GM12878 (cell line): ENCODE measurements at regions not wholly inside any gene's neighbourhood (a gene's known extent, or its start where the extent isn't known, plus 50 kb on each side); places are given as distances from the start of the nearest gene placed in this dataset.

Source experiments
- ATAC-seq: fragments of 200-7000 bp; cut with Tn5 transposase; 3 replicates; pipeline ENCODE4 v1.9.1; 2020; ENCODE audit warnings: mild to moderate bottlenecking, moderate library complexity
- BruUV-seq: library from RNA; stranded (reverse); fragments of 400-500 nt; replicated peaks from 2 replicates; lab custom pipeline; 2021; lab: Mats Ljungman, UMichigan
- CTCF ChIA-PET: fragments of 300-600 bp; sonication (Branson Sonifier 250); formaldehyde crosslinking; extraction: SDS; loops from one replicate; lab custom pipeline; 2021; ENCODE audit warnings: inconsistent platforms; lab: Yijun Ruan, JAX
- POLR2A ChIA-PET: fragments of 350-600 bp; formaldehyde crosslinking; extraction: SDS; loops from one replicate; lab custom pipeline; 2021; ENCODE audit warnings: inconsistent platforms; lab: Charles Lee
- RAD21 ChIA-PET: fragments of 300-600 bp; sonication (Branson Sonifier 250); formaldehyde crosslinking; loops from one replicate; lab custom pipeline; 2023; ENCODE audit warnings: antibody characterized with exemption; ENCODE audit not compliant: unreplicated experiment; lab: Charles Lee
- SMC1A ChIA-PET: fragments of 300-600 bp; sonication (Branson Sonifier 250); formaldehyde crosslinking; loops from one replicate; lab custom pipeline; 2023; ENCODE audit not compliant: unreplicated experiment, uncharacterized antibody; lab: Charles Lee
- DNase-seq: peaks from one replicate; pipeline ENCODE4 v3.0.0-alpha.2; 2011; ENCODE audit warnings: low read depth, low spot score
- FAIRE-seq: peaks from 3 replicates; lab custom pipeline; 2011; peaks lifted over from hg19 to GRCh38; lab: Jason Lieb, UNC
- H2AFZ ChIP-seq: 2 replicates; pipeline ENCODE4 v1.6.0; 2011; ENCODE audit warnings: low read depth, low read length, control low read depth; ENCODE audit not compliant: control insufficient read depth
- H3K27ac ChIP-seq: 2 replicates; pipeline ENCODE4 v1.5.1; 2011; ENCODE audit warnings: control low read depth; ENCODE audit not compliant: control insufficient read depth, insufficient read depth
- H3K27me3 ChIP-seq, 2 experiments: replicated peaks in 1 of 2; 2 replicates each; pipeline versions ENCODE4 v1.6.0 to v1.6.1; 2011; ENCODE audit warnings: low read length in 1 of 2; ENCODE audit not compliant: control insufficient read depth in 2 of 2, insufficient read depth in 2 of 2
- H3K36me3 ChIP-seq, 2 experiments: 2 replicates each; pipeline ENCODE4 v1.5.1; 2011; ENCODE audit warnings: low read length in 1 of 2; ENCODE audit not compliant: control insufficient read depth in 2 of 2, insufficient read depth in 2 of 2
- H3K4me1 ChIP-seq: 2 replicates; pipeline ENCODE4 v1.6.1; 2011; ENCODE audit warnings: mild to moderate bottlenecking, low read length, moderate library complexity, mixed read lengths; ENCODE audit not compliant: control insufficient read depth, insufficient read depth
- H3K4me2 ChIP-seq: 2 replicates; pipeline ENCODE4 v1.6.0; 2011; ENCODE audit warnings: control low read depth; ENCODE audit not compliant: control insufficient read depth, insufficient read depth
- H3K4me3 ChIP-seq: fragments of 200-600 bp; sonication (generic); 2 replicates; pipeline ENCODE4 v1.5.1; 2016
- H3K79me2 ChIP-seq: 2 replicates; pipeline ENCODE4 v1.6.0; 2011; ENCODE audit warnings: low read length; ENCODE audit not compliant: control insufficient read depth, insufficient read depth
- H3K9ac ChIP-seq: 2 replicates; pipeline ENCODE4 v1.8.0; 2011; ENCODE audit warnings: low read length, control low read depth, mixed read lengths; ENCODE audit not compliant: control insufficient read depth, insufficient read depth
- H3K9me3 ChIP-seq: replicated peaks from 3 replicates; pipeline ENCODE4 v1.5.1; 2011; ENCODE audit warnings: mild to moderate bottlenecking, low read length; ENCODE audit not compliant: control insufficient read depth, insufficient read depth
- H4K20me1 ChIP-seq: 2 replicates; pipeline ENCODE4 v1.6.0; 2011; ENCODE audit not compliant: control insufficient read depth, insufficient read depth
- BCLAF1 ChIP-seq: fragments of 450-650 bp; IDR thresholded peaks from 2 replicates; pipeline ENCODE4 v1.6.1; 2017; ENCODE audit warnings: antibody characterized with exemption, mild to moderate bottlenecking, moderate library complexity
- CUX1 ChIP-seq: IDR thresholded peaks from 2 replicates; pipeline ENCODE4 v1.6.1; 2012; ENCODE audit warnings: improper control_type of control experiment, low read depth, low read length; ENCODE audit not compliant: insufficient replicate concordance
- ESRRA ChIP-seq: IDR thresholded peaks from 2 replicates; pipeline ENCODE4 v1.6.1; 2012; ENCODE audit warnings: mild to moderate bottlenecking, low read length, improper control_type of control experiment
- NR2C1 ChIP-seq: fragments of 450-650 bp; IDR thresholded peaks from 2 replicates; pipeline ENCODE4 v1.6.1; 2017; ENCODE audit warnings: antibody characterized with exemption, mild to moderate bottlenecking, moderate library complexity
- POLR2A ChIP-seq: IDR thresholded peaks from 2 replicates; pipeline ENCODE4 v1.6.1; 2011; ENCODE audit warnings: low read depth, mild to moderate bottlenecking, low read length
- RAD51 ChIP-seq: fragments of 450-650 bp; IDR thresholded peaks from 2 replicates; pipeline ENCODE4 v1.6.1; 2016; ENCODE audit warnings: moderate library complexity, mild to moderate bottlenecking, inconsistent platforms
- WRNIP1 ChIP-seq: IDR thresholded peaks from 2 replicates; pipeline ENCODE4 v1.6.1; 2011; ENCODE audit warnings: low read depth, low read length, improper control_type of control experiment, borderline replicate concordance
- ZBTB33 ChIP-seq: fragments of 450-650 bp; IDR thresholded peaks from 2 replicates; pipeline ENCODE4 v1.6.1; 2017; ENCODE audit warnings: mild to moderate bottlenecking
- ZNF592 ChIP-seq: fragments of 450-650 bp; IDR thresholded peaks from 2 replicates; pipeline ENCODE4 v1.6.1; 2017; ENCODE audit warnings: mild to moderate bottlenecking, moderate library complexity
- WGBS: methylation state at CpG from one replicate; pipeline ENCODE4 v1.1.6; 2016; ENCODE audit warnings: low lambda C conversion rate; ENCODE audit not compliant: insufficient replicate concordance, insufficient coverage; ENCODE audit errors: missing lambda C conversion rate; 5-methylcytosine and 5-hydroxymethylcytosine counted together
- in situ Hi-C: fragments of 300-500 bp; cut with MboI; formaldehyde crosslinking; loops from 9 replicates; pipeline ENCODE4 v1.14.3; 2018; ENCODE audit warnings: mixed read lengths
- intact Hi-C: fragments of 100-400 bp; cut with micrococcal nuclease; formaldehyde crosslinking; loops from one replicate; pipeline ENCODE4 v1.14.2; 2022; ENCODE audit not compliant: unreplicated experiment

- DNase-seq, result no peak
- Histone ChIP-seq H4K20me1 (no peaks in the 10 kb centered on the region), H3K9me3 (no peaks in the 10 kb centered on the region; the same call in 2 of the 3 replicates), H3K27me3 (no peaks in the 10 kb centered on the region), H2AFZ (no peak overlapping the region), H3K4me1 (no peaks in the 10 kb centered on the region), H3K79me2 (no peaks in the 10 kb centered on the region), H3K27ac (no peak overlapping the region), H3K4me2 (no peak overlapping the region), H3K9ac (no peak overlapping the region), H3K36me3 (no peaks in the 10 kb centered on the region), H3K4me3 (no peak overlapping the region)
- ChIA-PET CTCF (no interaction called here), POLR2A (no interaction called here), SMC1A (interaction anchor here (0.6 kb wide), 1 partner anchor 559 kb away, joined by 3 read pairs; no protein-coding TSS in a partner anchor), RAD21 (no interaction called here)
- no peak for ATAC-seq
- in situ Hi-C loops, result no loop called here
- intact Hi-C loops, result no loop called here
- no peak for FAIRE-seq
- 0% methylated on average over 6 of the region's 6 CpGs for WGBS
- BruUV-seq, result no TSS peak
- TF ChIP-seq POLR2A (no peak), CUX1 (no peak), ZNF592 (no peak), NR2C1 (no peak), RAD51 (no peak), ZBTB33 (no peak), WRNIP1 (no peak), BCLAF1 (no peak), ESRRA (no peak)
These were observed 68.1 kb upstream of the SPIN1 start for GRCh38 chr9:88319936-88320747.
